ENCODE measurements at regions not wholly inside any gene's neighbourhood (a gene's known extent, or its start where the extent isn't known, plus 50 kb on each side); places are given as distances from the start of the nearest gene placed in this dataset.

DNA sequence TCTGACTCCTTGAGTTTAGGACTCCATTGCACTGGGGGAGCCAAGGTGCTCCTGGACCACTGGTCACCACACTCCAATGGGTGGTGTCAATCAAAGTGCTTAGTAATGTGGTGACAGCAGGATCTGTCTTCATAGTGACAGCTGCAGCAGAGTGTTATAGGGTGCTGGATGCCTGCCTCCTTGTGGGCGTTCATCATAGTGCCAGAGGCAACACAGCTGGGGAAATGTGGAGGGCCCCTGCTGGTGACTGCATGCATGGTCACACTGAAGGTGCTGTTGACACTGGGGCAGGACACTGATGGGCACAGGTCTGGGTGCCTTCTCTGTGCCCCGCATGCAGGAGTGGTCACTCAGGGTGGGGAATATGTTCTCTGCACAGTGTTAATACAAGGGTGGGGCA lies 177.5 kb upstream of the CDH8 start:
- TF ChIP-seq TAF1 (IDR thresholded peaks at IDR 0.05; ENCODE audit: borderline replicate concordance, insufficient read depth, low read length) = no peak
- TF ChIP-seq POLR2AphosphoS5 (IDR thresholded peaks at IDR 0.05; ENCODE audit: low read depth, low read length) = no peak
- TF ChIP-seq FOXP2 (optimal IDR thresholded peaks at IDR 0.05; ENCODE audit: borderline replicate concordance, extremely low read depth, extremely low read length, insufficient read depth) = no peak

Data from PFSK-1 (cell line).